HEK293 (cell line): ENCODE measurements at regions not wholly inside any gene's neighbourhood (a gene's known extent, or its start where the extent isn't known, plus 50 kb on each side); places are given as distances from the start of the nearest gene placed in this dataset.

Experiments used
- ZBTB44 ChIP-seq: fragments of 450-650 bp; IDR thresholded peaks from 2 replicates; pipeline ENCODE4 v1.5.1; 2018; ENCODE audit warnings: missing biosample characterization, mild to moderate bottlenecking, missing genetic modification characterization
- ZNF10 ChIP-seq: fragments of 450-650 bp; formaldehyde crosslinking; IDR thresholded peaks from 2 replicates; pipeline ENCODE4 v1.5.1; 2017; ENCODE audit warnings: missing biosample characterization, missing genetic modification characterization
- ZNF223 ChIP-seq: fragments of 450-650 bp; formaldehyde crosslinking; IDR thresholded peaks from 2 replicates; pipeline ENCODE4 v1.5.1; 2016; ENCODE audit warnings: missing biosample characterization, missing genetic modification characterization
- ZNF274 ChIP-seq, 2 experiments: fragments of 200-500 bp in 1 of 2; fragments of 450-650 bp in 1 of 2; sonication (Bioruptor generic) in 1 of 2; formaldehyde crosslinking in 1 of 2; IDR thresholded peaks; 2 replicates each; pipeline versions ENCODE4 v1.5.1 to v1.6.1; 2014 to 2016; ENCODE audit warnings: borderline replicate concordance in 1 of 2, inconsistent platforms in 1 of 2, low read length in 1 of 2, missing biosample characterization in 1 of 2, missing genetic modification characterization in 1 of 2
- ZNF501 ChIP-seq: fragments of 450-650 bp; formaldehyde crosslinking; IDR thresholded peaks from 2 replicates; pipeline ENCODE4 v1.5.1; 2016; ENCODE audit warnings: missing biosample characterization, missing genetic modification characterization
- ZNF549 ChIP-seq: fragments of 450-650 bp; IDR thresholded peaks from 2 replicates; pipeline ENCODE4 v1.5.1; 2018; ENCODE audit warnings: missing biosample characterization, missing genetic modification characterization, mild to moderate bottlenecking, inconsistent platforms, moderate library complexity
- ZNF558 ChIP-seq: fragments of 450-650 bp; formaldehyde crosslinking; IDR thresholded peaks from 2 replicates; pipeline ENCODE4 v1.5.1; 2016; ENCODE audit warnings: missing biosample characterization, missing genetic modification characterization

GRCh38 chr1:88186911-88187310 is 497.2 kb upstream of the PKN2 start:
- TF ChIP-seq ZNF223: no peak
- TF ChIP-seq ZNF558: no peak
- no peak for TF ChIP-seq ZNF10 (tag by site-specific recombination)
- no peak for TF ChIP-seq ZNF501 (tag by site-specific recombination)
- no peak for TF ChIP-seq ZNF549
- TF ChIP-seq ZNF274 (IDR thresholded peaks at IDR 0.05; ENCODE audit: low read length): no peak
- no peak for TF ChIP-seq ZNF274 (tag by site-specific recombination; IDR thresholded peaks at IDR 0.05; ENCODE audit: borderline replicate concordance)
- no peak for TF ChIP-seq ZBTB44 (tag by site-specific recombination)
